HS-5 (cell line): ENCODE measurements at regions not wholly inside any gene's neighbourhood (a gene's known extent, or its start where the extent isn't known, plus 50 kb on each side); places are given as distances from the start of the nearest gene placed in this dataset.
A peak's percentile ranks its signal among the peaks of the same experiment; 100 is the strongest.
"Not testable (repeated sequence)": the region's sequence is repeated elsewhere in the genome, so short reads cannot be mapped to it uniquely, and the experiment has no call there.

Source experiments
- DNase-seq: peaks from one replicate; pipeline ENCODE4 v3.0.0-alpha.2; 2012; ENCODE audit warnings: low read depth

DNA sequence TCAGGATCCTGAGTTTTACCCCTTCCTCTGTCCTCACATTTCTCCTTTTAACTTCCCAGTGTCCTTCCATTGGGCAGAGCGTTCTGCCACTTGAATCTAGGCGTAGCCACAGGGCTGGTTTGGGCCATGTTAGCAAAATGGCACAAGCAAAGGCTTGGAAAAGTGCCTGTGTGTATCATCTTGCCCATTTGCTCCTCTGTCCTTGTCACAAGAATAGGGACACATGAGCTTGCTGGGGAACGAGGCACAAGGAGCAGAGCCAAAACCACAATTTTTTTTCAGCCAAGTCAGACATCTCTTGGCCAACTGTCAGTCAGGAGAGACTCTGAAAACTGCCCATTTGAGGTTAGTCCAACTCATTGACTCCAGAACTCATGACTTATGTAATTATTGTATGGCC is 285.2 kb downstream of the ZNF248 start:
- DNase-seq = no peak

DNA sequence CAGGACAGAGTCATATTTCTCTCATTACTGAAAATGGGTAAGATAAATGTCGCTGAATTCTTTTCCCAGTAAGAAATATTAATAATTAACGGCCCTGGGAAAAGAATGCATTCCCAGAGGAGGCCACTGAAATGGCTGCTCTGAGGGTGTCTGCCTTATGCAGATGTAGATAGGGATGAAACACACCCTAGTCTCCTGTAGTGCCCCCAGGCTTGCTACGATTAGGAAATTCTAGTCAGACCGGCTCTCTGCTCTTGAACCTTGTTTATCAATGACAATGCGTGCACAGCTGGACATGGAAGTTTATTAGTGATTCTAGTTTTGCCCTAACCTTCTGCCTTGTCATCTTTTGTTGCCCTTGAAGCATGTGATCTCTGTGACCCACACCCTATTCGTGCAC is 291.1 kb downstream of the ZNF248 start:
- DNase-seq = no peak

DNA sequence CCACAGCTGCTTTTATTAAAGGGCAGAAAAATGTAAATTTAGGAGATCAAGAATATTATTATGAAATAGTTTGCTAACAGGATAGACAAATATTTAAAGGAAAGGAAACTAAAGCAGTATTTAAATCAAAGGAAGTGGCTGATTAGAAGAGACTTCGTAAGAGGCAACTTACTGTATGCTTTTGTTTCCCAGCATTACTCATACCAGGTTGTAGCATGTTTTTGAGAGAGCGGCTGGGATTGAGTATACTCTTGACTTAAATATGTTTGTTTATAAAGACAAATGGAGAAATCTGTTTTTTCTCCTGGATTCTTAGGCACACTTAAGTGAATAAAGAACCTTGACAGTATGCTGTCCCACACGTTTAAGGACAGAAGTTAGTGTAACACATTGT is 293.7 kb downstream of the ZNF248 start:
- DNase-seq = no peak

- no peak for DNase-seq
These were observed 294.2 kb downstream of the ZNF248 start for GRCh38 chr10:37563107-37563714.

DNA sequence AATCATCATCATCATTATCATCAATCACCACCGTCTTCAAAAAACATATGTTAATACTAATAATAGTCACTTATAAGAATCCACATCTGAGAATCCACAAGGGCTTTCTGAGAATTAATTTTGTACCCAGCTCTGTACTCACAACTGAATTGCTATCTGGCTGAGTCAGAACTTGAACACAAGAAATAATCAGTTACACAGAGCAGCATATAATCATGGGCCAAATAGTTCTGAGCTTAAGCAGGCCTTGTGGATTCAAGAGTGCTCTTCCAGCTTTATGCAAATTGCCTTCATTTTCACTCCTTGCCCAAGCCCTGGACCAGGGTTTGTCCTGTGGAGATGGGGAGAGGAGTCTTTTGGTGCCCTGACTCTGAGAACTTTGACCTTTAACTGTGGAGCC is 304.5 kb downstream of the ZNF248 start:
- no peak for DNase-seq

GRCh38 chr10:37549054-37549453 is 308.4 kb downstream of the ZNF248 start:
- DNase-seq = no peak

DNA sequence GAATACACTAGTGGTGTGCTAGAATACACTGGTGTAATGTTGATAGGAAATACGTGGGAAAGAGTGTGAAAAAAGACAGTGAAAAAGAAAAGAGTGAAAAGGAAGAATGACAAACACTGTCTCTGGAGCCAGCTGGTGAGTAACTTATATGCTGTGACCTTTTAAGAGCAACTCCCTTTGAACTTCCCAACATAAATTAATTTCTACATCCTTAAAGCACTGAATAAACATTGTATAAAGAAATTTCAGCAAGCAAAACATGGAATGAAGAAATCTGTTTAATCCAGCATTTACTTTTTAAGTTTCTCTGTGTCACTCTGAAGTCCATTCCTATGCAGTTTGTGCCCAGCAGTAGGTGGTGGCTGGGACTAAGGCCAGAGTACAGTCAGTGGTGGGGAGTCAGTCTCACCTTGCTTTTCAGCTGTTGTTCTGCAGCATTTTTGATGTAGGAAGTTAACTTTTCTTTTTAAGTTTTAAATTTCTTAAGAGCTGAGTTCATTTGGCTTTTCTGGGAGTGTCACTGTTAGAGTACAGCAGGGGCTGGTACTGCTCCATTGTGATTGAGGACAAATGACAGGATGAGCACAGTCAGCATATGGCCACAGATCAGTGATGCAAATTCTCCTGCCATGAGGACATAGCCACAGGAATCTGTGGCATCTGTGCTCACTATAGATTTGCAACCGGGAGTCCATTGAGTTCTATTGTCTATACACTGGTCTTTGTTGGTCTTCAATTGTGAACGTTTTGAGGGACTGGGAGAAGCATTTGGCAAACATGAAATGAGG is 321.8 kb downstream of the ZNF248 start:
- DNase-seq = peak; percentile 47

- no peak for DNase-seq
These were observed 323.2 kb downstream of the ZNF248 start for GRCh38 chr10:37534166-37534565.

GRCh38 chr10:37525410-37525809 is 332.0 kb downstream of the ZNF248 start:
- DNase-seq = not testable (repeated sequence)

GRCh38 chr10:37520488-37520887 is 336.9 kb downstream of the ZNF248 start:
- no peak for DNase-seq

DNA sequence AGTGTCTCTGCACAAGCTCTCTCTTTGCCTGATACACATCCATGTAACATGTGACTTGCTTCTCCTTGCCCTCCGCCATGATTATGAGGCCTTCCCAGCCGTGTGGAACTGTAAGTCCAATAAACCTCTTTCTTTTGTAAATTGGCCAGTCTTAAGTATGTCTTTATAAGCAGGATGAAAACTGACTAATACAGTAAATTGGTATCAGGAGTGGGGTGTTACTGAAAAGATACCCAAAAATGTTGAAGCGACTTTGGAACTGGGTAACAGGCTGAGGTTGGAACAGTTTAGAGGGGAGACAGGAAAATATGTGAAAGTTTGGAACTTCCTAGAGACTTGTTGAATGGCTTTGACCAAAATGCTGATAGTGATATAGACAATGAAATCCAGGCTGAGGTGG is 346.9 kb downstream of the ZNF248 start:
- not testable (repeated sequence) for DNase-seq

DNA sequence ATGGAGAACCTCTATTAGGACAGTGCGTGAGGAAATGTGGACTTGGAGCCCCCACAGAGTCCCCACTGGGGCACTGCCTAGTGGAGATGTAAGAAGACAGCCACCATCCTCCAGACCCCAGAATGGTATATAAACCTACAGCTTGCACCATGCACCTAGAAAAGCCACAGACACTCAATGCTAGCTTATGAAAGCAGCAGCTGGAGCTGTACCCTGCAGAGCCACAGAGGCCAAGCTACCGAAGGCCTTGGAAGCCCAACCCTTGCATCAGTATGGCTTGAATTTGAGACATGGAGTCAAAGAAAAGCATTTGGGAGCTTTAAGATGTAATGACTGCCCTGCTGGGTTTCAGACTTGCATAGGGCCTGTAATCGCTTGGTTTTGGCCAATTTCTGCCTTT is 361.3 kb downstream of the ZNF248 start:
- DNase-seq = no peak

- DNase-seq = no peak
These were observed 362.0 kb downstream of the ZNF248 start for GRCh38 chr10:37495415-37495814.

DNA sequence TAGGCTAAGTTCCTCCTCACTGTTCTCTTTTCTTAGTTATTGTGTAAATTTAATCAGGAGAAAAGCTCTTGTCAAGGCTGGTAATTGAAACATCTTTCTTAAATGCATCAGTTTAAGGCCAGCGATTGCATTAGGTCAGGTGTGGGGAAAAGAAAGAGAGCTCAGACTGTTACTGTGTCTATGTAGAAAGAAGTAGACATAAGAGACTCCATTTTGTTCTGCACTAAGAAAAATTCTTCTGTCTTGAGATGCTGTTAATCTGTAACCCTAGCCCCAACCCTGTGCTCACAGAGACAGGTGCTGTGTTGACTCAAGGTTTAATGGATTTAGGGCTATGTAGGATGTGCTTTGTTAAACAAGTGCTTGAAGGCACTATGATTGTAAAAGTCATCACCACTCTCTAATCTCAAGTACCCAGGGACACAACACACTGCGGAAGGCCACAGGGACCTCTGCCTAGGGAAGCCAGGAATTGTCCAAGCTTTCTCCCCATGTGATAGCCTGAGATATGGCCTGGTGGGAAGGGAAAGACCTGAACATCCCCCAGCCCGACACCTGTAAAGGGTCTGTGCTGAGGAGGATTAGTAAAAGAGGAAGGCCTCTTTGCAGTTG is 364.1 kb downstream of the ZNF248 start:
- DNase-seq = not testable (repeated sequence)

- DNase-seq = no peak
These were observed 364.9 kb downstream of the ANKRD30A start for GRCh38 chr10:37490266-37490665.

- no peak for DNase-seq
These were observed 364.2 kb downstream of the ANKRD30A start for GRCh38 chr10:37489658-37490003.

GRCh38 chr10:37488792-37489657 is 363.6 kb downstream of the ANKRD30A start:
- peak; percentile 73 for DNase-seq

DNA sequence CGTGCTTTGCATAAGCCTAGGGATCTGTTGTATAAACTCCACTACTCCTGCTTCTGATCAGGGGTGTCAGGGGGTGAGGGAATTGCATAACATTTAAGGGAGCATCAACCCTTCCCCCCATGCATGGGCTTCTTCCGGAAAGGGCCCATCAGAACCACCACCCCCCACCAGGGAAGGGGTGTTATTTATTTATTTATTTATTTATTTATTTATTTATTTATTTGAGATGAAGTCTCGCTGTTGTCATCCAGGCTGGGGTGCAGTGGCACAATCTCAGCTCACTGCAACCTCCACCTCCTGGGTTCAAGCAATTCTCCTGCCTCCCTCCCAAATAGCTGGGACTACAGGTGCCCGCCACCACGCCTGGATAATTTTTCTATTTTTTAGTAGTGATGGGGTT is 355.2 kb downstream of the ANKRD30A start:
- not testable (repeated sequence) for DNase-seq

- DNase-seq = no peak
These were observed 354.1 kb downstream of the ANKRD30A start for GRCh38 chr10:37479469-37479868.

DNA sequence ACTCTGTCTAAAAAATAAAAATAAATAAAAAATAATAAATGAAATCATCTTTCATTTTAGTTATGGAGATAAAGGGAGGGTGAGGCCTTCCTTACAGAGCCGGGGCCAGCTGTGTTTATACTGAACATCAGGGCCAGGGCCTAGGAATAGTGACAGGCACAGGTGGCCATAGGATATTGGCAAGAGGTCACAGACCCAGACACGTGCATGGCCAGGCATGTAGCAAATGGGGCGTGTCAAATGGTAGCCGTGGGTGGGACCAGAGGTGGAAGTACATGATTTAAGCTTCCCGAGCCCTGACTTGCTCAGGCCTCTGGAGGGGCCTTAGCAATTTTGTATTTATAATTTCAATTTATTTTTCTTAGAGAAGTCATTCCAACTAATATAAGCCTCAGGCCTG is 353.0 kb downstream of the ANKRD30A start:
- DNase-seq = no peak

DNA sequence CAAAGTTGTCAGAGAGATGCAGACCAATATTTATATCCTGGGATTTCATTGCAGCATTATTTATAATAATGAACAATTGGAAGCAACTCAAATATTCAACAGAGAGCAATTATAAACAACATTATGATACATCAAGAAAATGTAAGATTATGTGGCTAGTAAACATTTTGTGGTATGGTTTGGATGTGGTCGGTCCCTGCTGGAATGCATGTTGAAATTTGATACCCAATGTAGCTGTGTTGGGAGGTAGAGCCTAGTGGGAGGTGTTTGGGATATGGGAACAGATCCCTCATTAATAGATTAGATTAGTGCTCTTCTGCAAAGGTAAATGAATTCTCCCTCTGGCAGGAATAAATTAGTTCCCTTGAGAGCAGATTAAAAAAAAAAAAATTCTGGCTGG is 350.9 kb downstream of the ANKRD30A start:
- no peak for DNase-seq

DNA sequence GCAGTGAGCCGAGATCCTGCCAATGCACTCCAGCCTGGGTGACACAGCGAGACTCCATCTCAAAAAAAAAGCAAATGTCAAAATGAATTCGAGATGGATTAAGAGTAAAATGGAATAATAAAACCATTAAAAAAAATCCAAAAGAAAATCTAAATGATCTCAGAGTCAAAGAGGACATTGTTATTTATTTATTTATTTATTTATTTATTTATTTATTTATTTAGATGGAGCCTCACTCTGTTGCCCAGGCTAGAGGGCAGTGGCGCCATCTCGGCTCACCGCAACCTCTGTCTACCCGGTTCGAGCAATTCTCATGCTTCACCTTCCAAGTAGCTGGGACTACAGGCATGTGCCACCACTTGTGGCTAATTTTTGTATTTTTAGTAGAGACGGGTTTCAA is 349.2 kb downstream of the ANKRD30A start:
- no peak for DNase-seq

- DNase-seq = no peak
These were observed 348.5 kb downstream of the ANKRD30A start for GRCh38 chr10:37473906-37474305.
